Ishikawa (cell line): ENCODE measurements at regions not wholly inside any gene's neighbourhood (a gene's known extent, or its start where the extent isn't known, plus 50 kb on each side); places are given as distances from the start of the nearest gene placed in this dataset.

Experiments
- EP300 ChIP-seq: IDR thresholded peaks from 2 replicates; pipeline ENCODE4 v1.6.1; 2012; ENCODE audit warnings: borderline replicate concordance
- FOXM1 ChIP-seq: IDR thresholded peaks from 2 replicates; pipeline ENCODE4 v1.6.1; 2012; ENCODE audit warnings: low read depth, borderline replicate concordance
- MAX ChIP-seq: IDR thresholded peaks from 2 replicates; pipeline ENCODE4 v1.6.1; 2012
- NFIC ChIP-seq: IDR thresholded peaks from 2 replicates; pipeline ENCODE4 v1.6.1; 2012
- RAD21 ChIP-seq: IDR thresholded peaks from 2 replicates; pipeline ENCODE4 v1.6.1; 2012; ENCODE audit warnings: low read depth
- TAF1 ChIP-seq: IDR thresholded peaks from 2 replicates; pipeline ENCODE4 v1.6.1; 2012; ENCODE audit warnings: low read depth, mild to moderate bottlenecking
- TEAD4 ChIP-seq: IDR thresholded peaks from 2 replicates; pipeline ENCODE4 v1.6.1; 2012
- USF1 ChIP-seq: IDR thresholded peaks from 2 replicates; pipeline ENCODE4 v1.6.1; 2012
- YY1 ChIP-seq: IDR thresholded peaks from 2 replicates; pipeline ENCODE4 v1.6.1; 2012; ENCODE audit warnings: low read depth
- TF ChIP-seq, protein P1 (sequence below): IDR thresholded peaks from 2 replicates; pipeline ENCODE4 v1.6.1; 2012; ENCODE audit warnings: low read depth, mild to moderate bottlenecking

DNA sequence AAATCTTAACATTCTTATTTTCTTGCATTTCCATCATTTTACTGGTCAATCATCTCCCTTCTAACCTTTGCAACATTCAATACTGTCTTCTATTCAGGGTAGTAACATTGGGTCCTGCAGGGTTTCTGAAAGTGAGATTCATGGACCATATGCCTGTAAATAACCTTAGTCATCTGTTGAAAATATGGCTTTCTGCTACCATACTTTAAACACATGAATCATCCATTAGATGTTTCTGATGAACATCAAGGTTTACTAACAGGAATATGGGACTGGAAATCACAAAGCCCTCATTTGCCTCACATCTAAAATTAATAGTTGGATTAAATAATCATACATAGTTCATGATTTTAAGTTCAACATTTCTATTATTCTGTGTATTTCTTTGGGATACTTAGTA, 475.9 kb upstream of the MARCKS start:
- TF ChIP-seq, protein P1, sequence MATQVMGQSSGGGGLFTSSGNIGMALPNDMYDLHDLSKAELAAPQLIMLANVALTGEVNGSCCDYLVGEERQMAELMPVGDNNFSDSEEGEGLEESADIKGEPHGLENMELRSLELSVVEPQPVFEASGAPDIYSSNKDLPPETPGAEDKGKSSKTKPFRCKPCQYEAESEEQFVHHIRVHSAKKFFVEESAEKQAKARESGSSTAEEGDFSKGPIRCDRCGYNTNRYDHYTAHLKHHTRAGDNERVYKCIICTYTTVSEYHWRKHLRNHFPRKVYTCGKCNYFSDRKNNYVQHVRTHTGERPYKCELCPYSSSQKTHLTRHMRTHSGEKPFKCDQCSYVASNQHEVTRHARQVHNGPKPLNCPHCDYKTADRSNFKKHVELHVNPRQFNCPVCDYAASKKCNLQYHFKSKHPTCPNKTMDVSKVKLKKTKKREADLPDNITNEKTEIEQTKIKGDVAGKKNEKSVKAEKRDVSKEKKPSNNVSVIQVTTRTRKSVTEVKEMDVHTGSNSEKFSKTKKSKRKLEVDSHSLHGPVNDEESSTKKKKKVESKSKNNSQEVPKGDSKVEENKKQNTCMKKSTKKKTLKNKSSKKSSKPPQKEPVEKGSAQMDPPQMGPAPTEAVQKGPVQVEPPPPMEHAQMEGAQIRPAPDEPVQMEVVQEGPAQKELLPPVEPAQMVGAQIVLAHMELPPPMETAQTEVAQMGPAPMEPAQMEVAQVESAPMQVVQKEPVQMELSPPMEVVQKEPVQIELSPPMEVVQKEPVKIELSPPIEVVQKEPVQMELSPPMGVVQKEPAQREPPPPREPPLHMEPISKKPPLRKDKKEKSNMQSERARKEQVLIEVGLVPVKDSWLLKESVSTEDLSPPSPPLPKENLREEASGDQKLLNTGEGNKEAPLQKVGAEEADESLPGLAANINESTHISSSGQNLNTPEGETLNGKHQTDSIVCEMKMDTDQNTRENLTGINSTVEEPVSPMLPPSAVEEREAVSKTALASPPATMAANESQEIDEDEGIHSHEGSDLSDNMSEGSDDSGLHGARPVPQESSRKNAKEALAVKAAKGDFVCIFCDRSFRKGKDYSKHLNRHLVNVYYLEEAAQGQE: no peak
- no peak for TF ChIP-seq YY1
- no peak for TF ChIP-seq NFIC
- TF ChIP-seq EP300: no peak
- no peak for TF ChIP-seq FOXM1
- no peak for TF ChIP-seq TEAD4
- TF ChIP-seq USF1: no peak
- no peak for TF ChIP-seq TAF1
- no peak for TF ChIP-seq RAD21
- TF ChIP-seq MAX: no peak
